ENCODE measurements at regions not wholly inside any gene's neighbourhood (a gene's known extent, or its start where the extent isn't known, plus 50 kb on each side); places are given as distances from the start of the nearest gene placed in this dataset.
A peak's percentile ranks its signal among the peaks of the same experiment; 100 is the strongest.

DNA sequence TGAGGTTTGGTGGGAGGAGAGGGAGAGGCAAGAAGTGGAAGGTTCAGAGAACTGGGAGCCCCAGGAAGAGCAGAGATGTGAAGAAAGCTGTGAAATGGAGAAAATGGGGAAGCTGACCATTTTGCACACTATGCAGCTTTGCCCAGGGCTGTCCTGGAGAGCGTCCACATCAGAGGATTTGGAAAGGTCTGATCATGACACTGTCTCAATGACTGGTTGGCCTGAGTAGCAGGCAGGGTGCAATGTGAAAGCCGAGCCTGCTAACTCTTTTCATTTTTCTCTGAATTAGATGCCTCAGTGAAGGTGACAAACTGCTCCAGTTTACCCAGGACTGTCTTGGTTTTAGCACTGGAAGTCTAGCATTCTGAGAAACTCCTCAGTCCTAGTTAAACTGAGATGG, 330.1 kb upstream of the RPS6KA3 start:
- no peak for DNase-seq

DNA sequence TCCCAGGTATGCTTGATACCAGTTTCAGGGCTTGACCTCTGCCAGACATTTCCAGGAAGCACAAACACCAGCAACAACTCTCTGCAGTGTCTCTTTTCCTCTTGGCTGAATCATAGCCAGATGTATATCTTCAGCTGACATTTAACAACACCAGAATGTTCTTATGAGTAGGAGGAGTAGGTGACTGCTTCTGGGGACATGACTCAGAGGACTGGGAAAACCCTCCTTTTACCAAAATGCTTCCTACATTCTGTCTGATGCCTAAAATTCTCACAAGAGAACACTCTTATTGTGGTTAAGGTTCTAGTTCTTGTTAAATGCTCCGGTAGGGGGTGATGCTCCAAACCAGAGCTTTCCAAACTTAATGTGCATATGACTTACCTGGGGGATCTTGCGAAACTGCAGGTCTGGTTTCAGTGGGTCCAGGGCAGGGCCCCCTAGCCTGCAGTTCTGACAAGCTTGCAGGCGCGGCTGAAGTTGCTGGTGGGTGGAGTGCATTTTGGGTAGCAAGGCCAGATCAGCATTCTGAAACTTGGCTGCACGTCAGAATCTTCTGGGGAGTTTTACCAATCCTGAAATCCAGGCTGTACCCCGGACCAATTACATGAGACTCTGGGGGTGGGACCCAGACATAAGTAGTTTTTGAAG, 329.3 kb upstream of the RPS6KA3 start:
- DNase-seq: no peak

DNA sequence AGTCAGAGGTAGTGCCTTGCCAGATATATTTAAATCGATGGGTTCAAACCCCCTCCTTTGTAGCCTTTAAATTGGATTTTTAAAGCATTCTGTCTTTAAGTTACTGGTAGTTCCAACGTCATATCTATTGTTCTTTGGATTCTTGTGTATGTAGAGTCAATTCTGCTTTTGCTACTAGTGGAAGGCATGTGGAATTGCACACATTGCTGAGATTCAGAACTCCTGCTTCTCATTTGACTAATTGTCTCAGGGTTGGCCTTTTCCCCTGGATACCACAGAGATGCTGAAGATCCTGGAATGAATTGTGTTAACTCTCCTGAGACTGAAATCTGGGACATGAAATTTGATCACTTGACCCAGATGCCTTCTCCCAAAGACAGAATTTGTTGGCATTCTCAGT, 328.3 kb upstream of the RPS6KA3 start:
- DNase-seq: no peak

DNA sequence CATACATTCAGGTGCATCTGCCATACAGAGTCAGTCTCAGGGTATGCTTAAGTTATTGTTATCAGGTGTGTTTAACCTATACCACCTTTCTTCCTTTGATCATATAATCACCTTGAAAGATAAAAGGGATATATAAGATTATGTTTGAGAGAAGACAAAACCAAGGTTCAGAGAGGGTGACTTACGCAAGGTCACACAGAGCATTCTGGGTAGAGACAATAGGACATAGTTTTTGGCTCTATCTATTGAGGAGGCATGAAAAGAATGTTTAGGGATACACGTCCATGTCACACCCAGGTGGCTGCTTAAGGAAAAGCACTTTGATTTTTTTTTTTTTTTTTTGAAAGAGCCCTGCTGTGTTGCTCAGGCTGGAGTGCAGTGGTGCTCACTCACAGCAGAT, 327.1 kb upstream of the RPS6KA3 start:
- no peak for DNase-seq

DNA sequence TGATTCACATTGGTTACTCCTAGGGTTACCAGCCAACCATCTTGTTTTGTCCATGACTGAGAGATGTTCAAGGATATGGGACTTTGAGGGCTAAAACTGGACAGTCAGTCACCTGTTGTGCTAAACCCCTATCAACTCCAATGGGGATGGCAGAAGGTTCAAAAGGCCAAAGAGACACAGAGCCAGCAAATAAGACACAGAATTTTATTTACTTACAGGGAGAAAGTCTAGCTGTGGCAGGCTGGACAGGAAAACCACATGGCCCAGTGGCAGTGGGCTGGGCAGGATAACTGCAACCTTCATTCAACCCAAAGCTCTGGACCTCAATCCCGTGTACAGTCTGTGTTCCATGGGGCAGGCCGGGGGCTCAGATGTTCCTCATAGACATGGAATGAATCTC, 326.7 kb upstream of the RPS6KA3 start:
- no peak for DNase-seq

DNA sequence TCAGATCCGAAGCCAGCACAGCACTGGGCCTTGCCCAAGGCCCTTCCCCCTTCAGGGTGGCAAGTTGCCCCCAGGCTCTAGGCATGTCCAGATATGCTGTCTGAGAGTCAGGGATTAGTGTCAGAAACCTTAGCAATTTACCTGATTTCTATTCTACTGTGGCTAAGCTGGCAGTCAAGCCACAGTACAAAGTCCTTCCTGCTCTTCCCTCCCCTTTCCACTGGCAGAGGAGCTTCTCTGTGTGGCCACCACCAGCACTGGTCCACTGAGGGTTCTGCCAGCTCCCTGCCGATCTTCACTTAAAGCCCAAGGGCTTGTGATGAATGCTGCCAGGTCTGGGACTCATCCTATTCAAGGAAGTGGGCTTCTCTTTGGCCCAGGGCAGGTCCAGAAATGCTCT, 324.5 kb upstream of the RPS6KA3 start:
- no peak for DNase-seq

DNA sequence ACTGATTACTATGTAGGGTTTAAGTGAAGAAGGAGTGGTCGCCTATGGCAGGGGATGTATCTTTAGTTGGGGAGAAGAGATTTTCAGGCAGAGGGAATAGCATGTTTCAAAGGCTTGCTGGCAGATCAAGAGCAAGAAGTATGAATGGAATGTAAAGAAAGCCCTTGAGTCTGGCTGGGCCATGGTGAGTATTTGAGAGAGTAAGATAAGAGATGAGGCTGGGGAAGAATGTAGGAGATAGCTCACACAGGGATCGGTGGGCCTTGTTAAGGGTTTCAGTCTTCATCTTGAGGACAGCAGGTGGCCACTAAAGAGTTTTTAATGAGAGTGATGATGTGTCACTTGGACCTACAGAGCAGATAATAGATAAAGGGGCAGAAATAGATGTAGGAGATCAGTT, 319.1 kb upstream of the RPS6KA3 start:
- DNase-seq: no peak

DNA sequence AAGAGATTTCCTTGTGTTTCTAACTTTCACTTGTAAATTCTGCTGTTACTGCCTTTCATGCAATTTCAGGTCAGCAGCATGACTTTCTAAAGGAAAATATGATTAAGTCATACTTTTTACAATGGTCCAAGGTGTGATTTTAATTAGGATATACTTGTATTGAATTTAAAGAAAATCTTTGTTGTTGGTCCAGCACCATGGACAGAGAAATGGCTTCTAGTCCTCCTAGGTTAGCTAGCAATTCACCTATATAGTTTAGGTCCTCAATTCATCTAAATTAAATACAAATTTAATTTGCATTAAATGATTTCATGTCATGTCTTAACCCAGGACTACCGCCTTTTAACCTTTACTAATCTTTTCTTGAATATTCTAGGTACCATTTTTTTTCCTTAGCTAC, 304.9 kb upstream of the RPS6KA3 start:
- DNase-seq: no peak

DNA sequence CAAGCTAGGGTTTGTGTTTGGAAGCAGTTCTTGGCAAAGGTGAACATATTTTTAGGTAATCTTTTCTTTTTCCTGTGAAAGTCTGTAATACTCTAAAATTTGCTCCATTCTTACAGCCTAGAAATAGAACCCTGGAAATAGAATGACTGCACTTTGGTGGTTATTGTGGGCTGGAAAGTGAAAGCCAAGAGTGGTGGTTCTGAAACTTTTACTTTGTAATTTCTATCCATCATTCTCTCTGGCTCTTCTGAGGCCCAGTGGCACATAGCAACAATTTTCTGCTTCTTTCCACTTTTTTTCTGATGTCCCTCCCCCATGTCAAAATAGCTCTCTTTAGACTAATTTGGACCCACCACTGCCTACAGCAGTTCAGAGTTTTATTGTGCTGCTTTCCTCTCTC, 300.4 kb upstream of the RPS6KA3 start:
- no peak for DNase-seq

DNA sequence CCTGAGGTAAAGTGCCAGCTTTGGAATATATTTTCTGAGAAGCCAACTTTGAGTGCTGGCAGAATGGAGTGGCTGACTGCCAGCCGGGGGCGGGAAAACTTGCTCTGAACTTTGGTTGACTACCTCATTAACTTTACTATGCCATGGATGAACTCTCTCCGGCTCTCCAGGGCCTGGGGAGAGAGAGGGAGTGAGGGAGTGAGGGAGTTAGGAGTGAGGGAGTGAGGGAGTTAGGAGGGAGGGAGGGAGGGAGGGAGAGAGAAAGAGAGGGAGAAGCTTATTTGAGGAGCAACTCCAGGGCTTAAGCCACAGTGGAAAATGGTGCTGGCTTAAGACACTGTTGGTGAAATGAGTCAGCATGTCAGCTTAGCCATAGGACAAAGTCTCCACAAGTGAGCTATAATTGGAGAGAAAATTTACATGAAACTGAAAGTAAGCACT, 280.9 kb upstream of the RPS6KA3 start:
- no peak for DNase-seq

DNA sequence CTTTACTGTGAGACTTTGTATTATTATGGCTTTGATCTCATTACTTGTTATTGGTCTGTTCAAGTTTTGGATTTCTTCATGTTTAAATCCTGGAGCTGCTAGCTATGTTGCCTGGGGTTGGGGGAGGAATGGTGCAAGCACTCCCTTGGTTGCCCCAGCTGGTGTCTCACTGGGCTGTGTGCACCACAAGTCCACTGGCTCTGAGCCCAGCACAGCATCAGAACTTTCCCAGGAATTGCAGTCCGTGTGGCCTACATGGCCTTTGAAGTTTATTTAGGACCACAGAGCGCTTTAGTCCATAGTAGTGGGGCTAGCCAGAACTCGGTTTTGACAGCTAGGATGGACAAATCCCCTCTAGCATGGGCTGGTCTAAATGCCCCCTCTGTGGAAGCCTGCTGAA, 278.8 kb upstream of the RPS6KA3 start:
- DNase-seq: no peak

DNA sequence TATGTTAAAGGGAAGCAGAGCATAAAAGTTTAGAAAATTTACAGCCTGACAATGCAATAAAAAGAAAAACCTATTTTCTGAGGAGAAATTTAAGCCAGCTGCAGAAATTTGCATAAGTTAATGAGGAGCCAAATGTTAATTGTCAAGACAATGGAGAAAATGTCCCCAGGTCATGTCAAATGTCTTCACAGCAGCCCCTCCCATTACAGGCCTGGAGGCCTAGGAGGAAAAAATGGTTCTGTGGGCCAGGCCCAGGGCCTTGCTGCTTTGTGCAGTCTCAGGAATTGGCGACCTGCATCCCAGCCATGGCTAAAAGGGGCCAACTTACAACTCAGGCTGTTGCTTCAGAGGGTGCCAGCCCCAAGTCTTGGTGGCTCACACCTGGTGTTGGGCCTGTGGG, 275.4 kb upstream of the RPS6KA3 start:
- no peak for DNase-seq

DNA sequence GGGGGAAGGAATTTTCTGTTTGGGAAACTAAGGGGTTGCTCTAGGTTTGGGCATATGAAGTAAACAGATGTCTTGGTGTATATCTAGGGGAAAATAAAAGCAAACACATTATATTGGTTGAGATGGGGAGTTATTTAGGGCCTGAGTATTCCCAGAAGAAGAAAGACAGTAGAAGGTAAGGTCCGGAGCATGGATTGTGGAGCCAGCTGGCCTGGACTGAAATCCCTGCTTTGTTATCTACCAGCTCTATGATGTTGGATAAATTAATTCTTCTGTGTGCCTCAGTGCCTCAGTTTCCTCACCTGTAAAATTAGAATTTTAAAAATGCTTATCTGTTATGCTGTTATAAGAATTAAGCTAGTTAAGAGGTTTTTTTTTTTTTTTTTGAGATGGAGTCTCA, 272.3 kb upstream of the RPS6KA3 start:
- DNase-seq: no peak

DNA sequence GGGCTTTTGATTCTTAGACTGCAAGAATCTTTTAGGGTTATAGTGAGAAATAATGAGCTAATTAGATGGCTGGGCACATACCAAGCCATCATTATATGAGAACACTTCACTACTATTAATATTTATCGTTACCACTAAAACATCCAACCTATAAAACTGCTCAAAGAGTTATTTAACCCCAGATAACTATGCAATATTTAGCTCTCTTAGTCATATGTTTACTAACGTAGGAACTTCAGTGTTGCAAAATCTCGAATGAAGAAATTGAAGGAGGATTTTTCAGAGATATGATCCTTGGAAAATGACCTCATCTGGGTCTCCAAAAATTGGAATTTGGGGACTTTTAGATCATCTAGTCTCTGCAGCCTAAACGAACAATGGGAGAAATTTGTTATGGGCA, 265.0 kb upstream of the RPS6KA3 start:
- no peak for DNase-seq

DNA sequence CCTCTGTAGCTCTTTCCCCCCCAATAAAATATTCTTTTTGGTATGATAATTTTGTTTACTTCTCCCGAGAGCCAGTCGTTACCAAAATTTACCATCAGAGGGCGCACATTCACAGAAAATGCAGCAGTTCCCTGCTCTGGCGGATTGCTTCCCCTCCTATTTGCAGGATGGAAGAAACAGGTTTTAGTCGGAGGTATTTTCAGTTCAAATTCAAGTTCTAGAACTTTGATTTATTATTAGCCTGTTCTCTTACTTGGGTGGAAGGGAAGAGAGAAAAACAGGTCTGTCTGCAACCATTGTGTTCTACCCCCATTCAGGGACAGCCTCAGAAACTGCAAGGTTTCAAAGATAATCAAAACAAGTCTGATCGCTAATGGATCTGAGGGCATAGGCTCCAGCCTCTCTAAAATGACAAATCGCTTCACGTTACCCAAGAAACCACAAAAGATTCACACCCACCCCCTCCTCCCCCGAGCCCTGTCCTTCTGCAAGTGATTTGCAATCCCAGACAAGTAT, 263.8 kb upstream of the RPS6KA3 start:
- peak; percentile 55 for DNase-seq

DNA sequence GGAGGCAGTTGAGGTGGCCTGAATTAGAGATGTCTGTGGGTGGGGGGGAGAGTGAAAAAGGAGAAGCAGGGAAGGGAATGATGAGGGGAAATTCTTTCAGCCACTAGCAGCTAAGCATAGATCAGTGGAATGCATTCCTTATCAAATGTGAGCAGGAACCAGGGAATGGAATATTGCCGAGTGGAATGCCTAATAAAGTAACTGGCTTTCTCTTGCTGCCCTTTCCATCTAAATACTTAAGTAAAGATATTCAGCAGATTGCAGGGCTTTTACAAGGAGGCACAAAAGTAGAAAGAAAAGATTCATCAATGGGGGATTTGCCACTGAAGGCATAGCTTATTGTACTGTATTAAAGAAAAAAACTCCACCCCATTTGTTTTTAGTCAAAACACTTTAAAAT, 263.0 kb upstream of the RPS6KA3 start:
- DNase-seq: no peak

DNA sequence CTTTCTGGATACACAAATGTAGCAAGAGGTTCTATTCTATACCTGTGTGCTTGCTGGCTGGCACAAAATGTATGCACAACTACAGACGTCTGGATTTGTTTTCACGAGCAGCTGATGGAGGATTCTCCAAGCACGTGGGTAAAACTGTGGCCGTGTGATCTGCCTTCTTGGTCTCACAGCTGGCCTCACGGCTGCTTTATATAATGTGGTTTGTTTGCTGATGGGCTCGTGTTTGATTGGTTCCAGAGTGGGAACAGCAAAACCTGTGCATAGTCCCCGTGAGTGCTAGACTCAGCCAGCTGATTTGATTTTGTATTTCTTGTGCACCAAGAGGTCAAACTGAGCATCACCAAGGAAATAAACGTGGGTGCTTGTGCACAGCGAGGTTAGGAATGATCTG, 262.6 kb upstream of the RPS6KA3 start:
- DNase-seq: peak; percentile 31

DNA sequence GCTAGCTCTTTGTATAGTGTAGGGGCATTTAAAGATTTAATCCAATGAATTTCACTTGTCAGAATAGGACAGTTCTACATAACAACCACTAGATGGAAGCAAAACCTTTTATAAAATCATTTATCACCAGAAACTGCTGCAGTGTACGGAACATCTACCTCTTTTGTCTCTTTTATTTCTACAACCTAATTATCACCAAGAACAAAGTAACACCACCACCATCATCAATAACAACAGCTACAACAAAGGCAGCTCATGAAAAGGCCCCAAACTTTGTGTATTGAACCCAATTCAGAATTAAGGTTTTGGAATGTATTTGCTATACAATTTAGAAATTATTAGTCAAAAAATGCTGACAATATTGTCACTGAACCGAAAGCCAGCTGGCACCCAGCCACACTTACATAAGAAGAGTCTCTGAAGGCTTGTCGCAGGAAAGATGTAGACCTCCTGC, 260.9 kb upstream of the RPS6KA3 start:
- peak; percentile 40 for DNase-seq

DNA sequence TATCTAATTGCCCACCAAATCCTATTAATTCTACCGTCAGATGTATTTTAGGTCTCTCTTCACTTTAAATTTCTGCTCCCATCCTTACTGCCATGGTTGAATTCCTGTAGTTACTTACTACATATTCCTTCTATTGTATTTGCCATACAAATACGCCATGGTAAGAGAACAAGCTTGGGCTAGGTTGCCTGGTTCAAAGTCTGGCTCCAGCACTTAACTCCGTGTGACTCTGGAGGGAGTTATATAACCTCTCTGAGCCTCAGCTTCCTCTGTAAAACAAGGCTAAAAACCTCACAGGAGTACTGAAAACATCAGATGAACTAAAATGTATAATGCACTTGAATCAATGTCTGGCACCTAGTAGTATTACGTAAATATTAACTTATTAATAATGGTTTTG, 260.3 kb upstream of the RPS6KA3 start:
- DNase-seq: no peak

DNA sequence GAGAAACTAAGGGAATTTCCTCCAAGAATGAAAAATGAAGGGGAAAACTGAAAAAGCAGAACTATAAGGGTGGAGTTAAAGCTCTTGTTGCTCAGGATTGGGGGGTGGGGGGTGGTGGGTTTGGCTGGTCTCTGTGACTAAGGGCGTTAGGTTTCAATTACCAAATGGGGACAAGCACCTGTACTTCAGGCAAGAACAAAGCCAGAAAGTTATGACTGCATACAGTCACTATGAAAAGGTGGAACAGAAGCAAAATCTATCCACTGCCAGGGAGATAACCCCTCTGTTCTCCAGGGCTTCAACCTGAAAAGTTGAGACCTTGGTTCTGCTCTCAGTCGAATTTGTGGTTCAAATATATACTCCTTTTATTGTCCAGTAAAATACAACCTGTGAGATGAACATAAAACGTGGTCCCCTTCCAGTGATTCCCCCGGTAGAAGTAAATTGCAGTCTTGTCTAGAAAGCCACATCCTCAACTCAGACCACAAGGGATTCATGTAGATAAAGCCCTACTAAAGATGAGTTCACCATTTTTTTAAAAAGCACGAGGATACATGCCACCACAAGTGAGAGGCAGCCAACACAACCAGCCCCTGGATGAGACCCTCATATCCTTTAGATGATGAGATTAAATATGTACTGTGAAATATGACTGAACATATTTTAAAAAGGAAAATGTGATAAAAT, 257.1 kb upstream of the RPS6KA3 start:
- DNase-seq: no peak

DNA sequence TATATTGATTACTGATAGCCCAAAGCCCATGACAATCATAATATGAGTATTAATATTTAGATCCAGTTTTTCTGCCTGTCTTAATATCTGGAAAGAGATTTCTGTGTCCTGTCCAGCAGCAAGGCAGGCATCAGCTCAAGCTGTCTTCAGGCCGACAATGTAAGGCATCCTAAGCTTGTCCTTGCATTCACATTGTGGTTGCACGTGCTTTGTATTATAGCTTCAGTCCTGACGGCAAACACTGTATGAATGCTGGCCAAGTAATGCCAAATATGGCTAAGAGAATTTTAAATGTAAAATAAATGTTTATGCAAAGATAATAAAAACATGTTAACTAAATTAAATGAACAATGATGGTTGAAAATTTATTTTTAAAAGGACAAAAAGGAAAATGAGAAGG, 255.7 kb upstream of the RPS6KA3 start:
- no peak for DNase-seq

DNA sequence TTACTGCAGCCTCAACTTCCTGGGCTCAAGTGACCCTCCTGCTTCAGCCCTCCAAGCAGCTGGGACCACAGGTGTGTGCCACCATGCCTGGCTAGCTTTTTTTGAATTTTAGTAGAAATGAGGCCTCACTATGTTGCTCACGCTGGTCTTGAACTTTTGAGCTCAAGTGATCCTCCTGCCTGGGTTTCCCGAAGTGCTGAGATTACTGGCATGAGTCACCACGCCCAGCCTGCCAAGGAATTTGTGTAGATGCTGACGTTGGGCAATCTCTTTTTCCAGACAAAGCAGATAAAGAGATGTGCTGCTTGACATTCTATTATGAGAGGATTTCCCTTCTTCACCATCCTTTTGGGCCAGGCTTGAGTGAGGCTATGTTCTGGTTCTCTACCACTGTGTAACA, 254.5 kb upstream of the RPS6KA3 start:
- DNase-seq: no peak

DNA sequence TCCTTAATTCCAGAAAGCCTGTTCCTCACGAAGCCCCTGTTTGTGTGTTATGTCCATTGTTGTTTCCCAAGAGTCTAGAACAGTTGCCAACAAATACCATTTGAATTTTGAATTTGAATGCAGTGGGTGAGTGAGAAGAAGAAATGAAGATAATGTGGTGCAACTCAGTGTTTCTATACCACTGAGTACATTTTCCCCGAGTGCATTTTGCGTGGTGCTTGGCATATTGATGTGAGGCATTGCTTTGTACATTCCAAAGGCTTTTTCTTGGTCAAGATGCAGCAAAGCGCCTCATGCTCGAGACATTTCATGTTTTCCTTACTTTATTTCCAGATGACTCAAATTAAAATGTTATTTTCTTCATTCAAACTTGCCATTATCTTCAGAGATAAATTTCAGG, 253.1 kb upstream of the RPS6KA3 start:
- DNase-seq: no peak

DNA sequence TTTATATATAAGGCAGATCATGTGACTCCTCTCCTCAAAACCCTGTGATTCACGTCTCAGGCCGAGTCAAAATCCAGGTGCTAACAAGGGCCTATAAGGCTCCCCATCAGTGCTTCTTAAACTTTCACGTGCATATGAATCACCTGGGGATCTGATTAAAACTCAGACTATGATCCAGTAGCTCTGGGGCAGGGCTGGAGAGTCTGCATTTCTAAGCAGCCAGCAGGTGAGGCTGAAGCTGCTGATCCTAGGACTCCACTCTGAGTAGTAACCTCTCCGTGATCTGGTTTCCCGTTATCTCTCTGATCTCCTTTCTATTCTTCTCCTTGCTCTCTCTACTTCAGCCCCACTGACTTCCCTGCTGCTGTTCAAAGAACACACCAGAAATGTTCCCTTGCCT, 252.4 kb upstream of the RPS6KA3 start:
- DNase-seq: no peak

DNA sequence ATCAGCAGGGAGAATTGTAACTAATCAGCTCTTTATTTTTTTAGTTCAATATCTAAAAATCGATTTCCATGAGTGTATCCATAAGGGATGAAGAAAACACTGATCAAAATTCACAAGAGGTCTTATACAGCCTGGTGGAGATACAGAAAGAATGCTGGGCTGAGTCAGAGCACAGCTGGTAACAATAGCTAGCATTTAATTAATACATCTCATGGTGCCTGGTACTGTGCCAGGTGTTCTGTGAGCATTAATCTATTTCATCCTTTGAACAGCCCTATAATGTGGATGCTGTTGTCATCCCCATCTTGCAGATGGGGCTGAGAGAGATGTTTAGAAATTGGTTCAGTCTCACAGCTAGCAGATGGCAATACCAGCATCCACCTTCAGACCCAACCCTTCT, 250.9 kb upstream of the RPS6KA3 start:
- DNase-seq: no peak
